Stimulated activated effector memory CD8-positive, alpha-beta T cell treated with anti-CD3 and anti-CD28 coated beads, Interleukin-12 subunit alpha, Interleukin-12 subunit beta, amount 100 ng/mL, for 72 hours (primary cell): ENCODE measurements at regions not wholly inside any gene's neighbourhood (a gene's known extent, or its start where the extent isn't known, plus 50 kb on each side); places are given as distances from the start of the nearest gene placed in this dataset.
"Not testable (repeated sequence)": the region's sequence is repeated elsewhere in the genome, so short reads cannot be mapped to it uniquely, and the experiment has no call there.

Experiments used
- ATAC-seq: fragments of 150-1000 bp; cut with Tn5 transposase; 2 replicates; pipeline ENCODE4 v1.10.0; 2021
- DNase-seq, 2 donors: peaks; one replicate each; pipeline ENCODE4 v3.0.0; 2021 to 2022; ENCODE audit warnings: low spot score in 2 of 2
- H3K27ac Mint-ChIP-seq: one replicate; pipeline ENCODE4 v1.8.0; 2022; ENCODE audit warnings: mild to moderate bottlenecking, mixed read lengths
- H3K36me3 Mint-ChIP-seq: one replicate; pipeline ENCODE4 v1.8.0; 2022; ENCODE audit warnings: mild to moderate bottlenecking, mixed read lengths
- H3K4me1 Mint-ChIP-seq: one replicate; pipeline ENCODE4 v1.8.0; 2022; ENCODE audit warnings: mixed read lengths
- H3K4me3 Mint-ChIP-seq: one replicate; pipeline ENCODE4 v1.8.0; 2022; ENCODE audit warnings: mild to moderate bottlenecking, mixed read lengths
- H3K9me3 Mint-ChIP-seq: one replicate; pipeline ENCODE4 v1.8.0; 2022; ENCODE audit warnings: mixed read lengths

GRCh38 chr6:1162367-1163275 is 149.3 kb upstream of the FOXQ1 start:
- DNase-seq, result no peak
- no peak overlapping the region for H3K4me3 Mint-ChIP-seq
- H3K4me1 Mint-ChIP-seq, result no peaks in the 10 kb centered on the region
- ATAC-seq, result no peak
- no peaks in the 10 kb centered on the region for H3K9me3 Mint-ChIP-seq
- H3K36me3 Mint-ChIP-seq, result no peaks in the 10 kb centered on the region
- H3K27ac Mint-ChIP-seq, result no peak overlapping the region

GRCh38 chr6:1156411-1156810 is 155.5 kb upstream of the FOXQ1 start:
- not testable (repeated sequence) for H3K4me1 Mint-ChIP-seq, DNase-seq, H3K9me3 Mint-ChIP-seq, H3K27ac Mint-ChIP-seq, ATAC-seq, H3K36me3 Mint-ChIP-seq, H3K4me3 Mint-ChIP-seq

- ATAC-seq (no peak), DNase-seq (no peak)
- no peak overlapping the region for H3K27ac Mint-ChIP-seq
- H3K36me3 Mint-ChIP-seq, result no peaks in the 10 kb centered on the region
- no peak overlapping the region for H3K4me3 Mint-ChIP-seq
- no peaks in the 10 kb centered on the region for H3K9me3 Mint-ChIP-seq
- H3K4me1 Mint-ChIP-seq, result no peaks in the 10 kb centered on the region
Measured at GRCh38 chr6:1153696-1154245, 158.1 kb upstream of the FOXQ1 start.

- H3K4me3 Mint-ChIP-seq, result no peak overlapping the region
Measured at GRCh38 chr6:1146500-1146899, 165.4 kb upstream of the FOXQ1 start.

GRCh38 chr6:1145768-1146218 is 166.1 kb upstream of the FOXQ1 start:
- DNase-seq, result no peak
- Mint-ChIP-seq H3K4me3 (no peak overlapping the region), H3K4me1 (no peaks in the 10 kb centered on the region), H3K9me3 (peaks cover 6% of the 10 kb centered on the region), H3K27ac (no peak overlapping the region), H3K36me3 (no peaks in the 10 kb centered on the region)
- ATAC-seq, result no peak

More at GRCh38 chr6:1146500-1146899, 165.4 kb upstream of the FOXQ1 start:
- ATAC-seq (no peak), DNase-seq (no peak)
- Mint-ChIP-seq H3K36me3 (no peaks in the 10 kb centered on the region), H3K9me3 (peaks cover 6% of the 10 kb centered on the region), H3K4me1 (no peaks in the 10 kb centered on the region), H3K27ac (no peak overlapping the region)

GRCh38 chr6:1144842-1145767 is 166.8 kb upstream of the FOXQ1 start:
- no peak overlapping the region for H3K4me3 Mint-ChIP-seq
- ATAC-seq (no peak), DNase-seq (no peak)
- no peak overlapping the region for H3K27ac Mint-ChIP-seq
- no peaks in the 10 kb centered on the region for H3K36me3 Mint-ChIP-seq
- peaks cover 7% of the 10 kb centered on the region for H3K9me3 Mint-ChIP-seq
- H3K4me1 Mint-ChIP-seq, result no peaks in the 10 kb centered on the region

- Mint-ChIP-seq H3K4me1 (no peaks in the 10 kb centered on the region), H3K9me3 (peaks cover 14% of the 10 kb centered on the region), H3K4me3 (no peak overlapping the region), H3K36me3 (no peaks in the 10 kb centered on the region), H3K27ac (no peak overlapping the region)
- ATAC-seq (no peak), DNase-seq (no peak)
Measured at GRCh38 chr6:1143655-1144054, 168.2 kb upstream of the FOXQ1 start.

GRCh38 chr6:1139155-1139890 is 172.6 kb upstream of the FOXQ1 start:
- H3K4me1 Mint-ChIP-seq, result no peaks in the 10 kb centered on the region
- DNase-seq, result no peak
- no peak overlapping the region for H3K27ac Mint-ChIP-seq
- no peaks in the 10 kb centered on the region for H3K36me3 Mint-ChIP-seq
- peaks cover 8% of the 10 kb centered on the region for H3K9me3 Mint-ChIP-seq
- no peak for ATAC-seq
- H3K4me3 Mint-ChIP-seq, result no peak overlapping the region

- H3K4me3 Mint-ChIP-seq, result no peak overlapping the region
- peaks cover 8% of the 10 kb centered on the region for H3K9me3 Mint-ChIP-seq
- ATAC-seq, result no peak
- no peaks in the 10 kb centered on the region for H3K36me3 Mint-ChIP-seq
- no peaks in the 10 kb centered on the region for H3K4me1 Mint-ChIP-seq
- no peak for DNase-seq
- H3K27ac Mint-ChIP-seq, result no peak overlapping the region
Measured at GRCh38 chr6:1137849-1138248, 174.0 kb upstream of the FOXQ1 start.

GRCh38 chr6:1136827-1137226 is 175.1 kb upstream of the FOXQ1 start:
- Mint-ChIP-seq H3K36me3 (no peaks in the 10 kb centered on the region), H3K4me1 (no peaks in the 10 kb centered on the region), H3K4me3 (no peak overlapping the region), H3K27ac (no peak overlapping the region), H3K9me3 (peaks cover 8% of the 10 kb centered on the region)
- no peak for DNase-seq
- ATAC-seq, result no peak

GRCh38 chr6:1136415-1136774 is 175.5 kb upstream of the FOXQ1 start:
- no peak overlapping the region for H3K27ac Mint-ChIP-seq
- no peak overlapping the region for H3K4me3 Mint-ChIP-seq
- no peaks in the 10 kb centered on the region for H3K36me3 Mint-ChIP-seq
- peaks cover 8% of the 10 kb centered on the region for H3K9me3 Mint-ChIP-seq
- no peak for ATAC-seq
- DNase-seq, result no peak
- H3K4me1 Mint-ChIP-seq, result no peaks in the 10 kb centered on the region

- DNase-seq (no peak), ATAC-seq (no peak)
- no peak overlapping the region for H3K27ac Mint-ChIP-seq
- H3K4me3 Mint-ChIP-seq, result no peak overlapping the region
- H3K36me3 Mint-ChIP-seq, result no peaks in the 10 kb centered on the region
- H3K4me1 Mint-ChIP-seq, result no peaks in the 10 kb centered on the region
- H3K9me3 Mint-ChIP-seq, result peaks cover 8% of the 10 kb centered on the region
Measured at GRCh38 chr6:1135726-1136414, 176.0 kb upstream of the FOXQ1 start.

GRCh38 chr6:1131285-1132079 is 180.4 kb upstream of the FOXQ1 start:
- Mint-ChIP-seq H3K36me3 (no peaks in the 10 kb centered on the region), H3K27ac (no peak overlapping the region), H3K4me3 (no peak overlapping the region), H3K9me3 (no peaks in the 10 kb centered on the region), H3K4me1 (peaks cover 9% of the 10 kb centered on the region)
- DNase-seq (no peak), ATAC-seq (peak; percentile 26)

- no peaks in the 10 kb centered on the region for H3K9me3 Mint-ChIP-seq
- no peak overlapping the region for H3K27ac Mint-ChIP-seq
- ATAC-seq (no peak), DNase-seq (no peak)
- peaks cover 9% of the 10 kb centered on the region for H3K4me1 Mint-ChIP-seq
- no peaks in the 10 kb centered on the region for H3K36me3 Mint-ChIP-seq
- no peak overlapping the region for H3K4me3 Mint-ChIP-seq
Measured at GRCh38 chr6:1130709-1131108, 181.2 kb upstream of the FOXQ1 start.
